ENCODE measurements at regions not wholly inside any gene's neighbourhood (a gene's known extent, or its start where the extent isn't known, plus 50 kb on each side); places are given as distances from the start of the nearest gene placed in this dataset.

GRCh38 chr1:80536461-80536860 is 1264.3 kb upstream of the ADGRL2 start:
- Histone ChIP-seq H3K27ac (no peak overlapping the region), H3K27me3 (replicated peaks; ENCODE audit: insufficient read depth) (no peaks in the 10 kb centered on the region), H3K36me3 (no peaks in the 10 kb centered on the region), H3K9me3 (no peaks in the 10 kb centered on the region), H3K4me3 (no peak overlapping the region), H3K4me1 (replicated peaks) (no peaks in the 10 kb centered on the region)
- intact Hi-C loops (cut with DNase I): no loop called here
- WGBS: 94% methylated on average over 4 of the region's 4 CpGs
- no peak for TF ChIP-seq CTCF (IDR thresholded peaks at IDR 0.05)
- TF ChIP-seq POLR2A (IDR thresholded peaks at IDR 0.05): no peak
- no peak for TF ChIP-seq POLR2AphosphoS5 (IDR thresholded peaks at IDR 0.05)
- no peak for DNase-seq (ENCODE audit: low spot score)

- Histone ChIP-seq H3K4me1 (replicated peaks) (no peaks in the 10 kb centered on the region), H3K36me3 (no peaks in the 10 kb centered on the region), H3K4me3 (no peak overlapping the region), H3K27ac (no peak overlapping the region), H3K27me3 (replicated peaks; ENCODE audit: insufficient read depth) (no peaks in the 10 kb centered on the region), H3K9me3 (no peaks in the 10 kb centered on the region)
- 97% methylated on average over 2 of the region's 2 CpGs for WGBS
- no peak for DNase-seq (ENCODE audit: low spot score)
- intact Hi-C loops (cut with DNase I): no loop called here
- no peak for TF ChIP-seq POLR2A (IDR thresholded peaks at IDR 0.05)
- no peak for TF ChIP-seq POLR2AphosphoS5 (IDR thresholded peaks at IDR 0.05)
- TF ChIP-seq CTCF (IDR thresholded peaks at IDR 0.05): no peak
Observed at GRCh38 chr1:80535466-80535865, 1265.3 kb upstream of the ADGRL2 start.

GRCh38 chr1:80534606-80535360 is 1266.0 kb upstream of the ADGRL2 start:
- WGBS: 81% methylated on average over 2 of the region's 2 CpGs
- H3K36me3 ChIP-seq: no peaks in the 10 kb centered on the region
- H3K9me3 ChIP-seq: no peaks in the 10 kb centered on the region
- intact Hi-C loops (cut with DNase I): no loop called here
- no peak overlapping the region for H3K4me3 ChIP-seq
- no peaks in the 10 kb centered on the region for H3K27me3 ChIP-seq (replicated peaks; ENCODE audit: insufficient read depth)
- no peak for DNase-seq (ENCODE audit: low spot score)
- TF ChIP-seq POLR2AphosphoS5 (IDR thresholded peaks at IDR 0.05) (no peak), CTCF (IDR thresholded peaks at IDR 0.05) (no peak), POLR2A (IDR thresholded peaks at IDR 0.05) (no peak)
- no peaks in the 10 kb centered on the region for H3K4me1 ChIP-seq (replicated peaks)
- H3K27ac ChIP-seq: no peak overlapping the region

GRCh38 chr1:80533775-80534334 is 1266.9 kb upstream of the ADGRL2 start:
- 7% methylated on average over 2 of the region's 2 CpGs for WGBS
- no peak for DNase-seq (ENCODE audit: low spot score)
- Histone ChIP-seq H3K36me3 (no peaks in the 10 kb centered on the region), H3K4me3 (no peak overlapping the region), H3K9me3 (no peaks in the 10 kb centered on the region), H3K27me3 (replicated peaks; ENCODE audit: insufficient read depth) (no peaks in the 10 kb centered on the region), H3K27ac (no peak overlapping the region), H3K4me1 (replicated peaks) (no peaks in the 10 kb centered on the region)
- no peak for TF ChIP-seq CTCF (IDR thresholded peaks at IDR 0.05)
- TF ChIP-seq POLR2AphosphoS5 (IDR thresholded peaks at IDR 0.05): no peak
- TF ChIP-seq POLR2A (IDR thresholded peaks at IDR 0.05): no peak
- intact Hi-C loops (cut with DNase I): no loop called here

GRCh38 chr1:80533093-80533492 is 1267.6 kb upstream of the ADGRL2 start:
- TF ChIP-seq POLR2AphosphoS5 (IDR thresholded peaks at IDR 0.05) (no peak), POLR2A (IDR thresholded peaks at IDR 0.05) (no peak), CTCF (IDR thresholded peaks at IDR 0.05) (no peak)
- 68% methylated on average over 2 of the region's 2 CpGs for WGBS
- Histone ChIP-seq H3K27me3 (replicated peaks; ENCODE audit: insufficient read depth) (no peaks in the 10 kb centered on the region), H3K4me3 (no peak overlapping the region), H3K9me3 (no peaks in the 10 kb centered on the region), H3K4me1 (replicated peaks) (no peaks in the 10 kb centered on the region), H3K27ac (no peak overlapping the region), H3K36me3 (no peaks in the 10 kb centered on the region)
- DNase-seq (ENCODE audit: low spot score): no peak
- intact Hi-C loops (cut with DNase I): no loop called here

All from prostate gland (tissue), 2 donors.